Panc1 (cell line): ENCODE measurements at regions not wholly inside any gene's neighbourhood (a gene's known extent, or its start where the extent isn't known, plus 50 kb on each side); places are given as distances from the start of the nearest gene placed in this dataset.

Experiments used
- ATAC-seq: fragments of 200-7000 bp; cut with Tn5 transposase; 2 replicates; pipeline ENCODE4 v1.9.1; 2020; ENCODE audit warnings: mild to moderate bottlenecking, moderate library complexity
- BruUV-seq: library from RNA; stranded (reverse); fragments of 400-500 nt; replicated peaks from 2 replicates; lab custom pipeline; 2021; lab: Mats Ljungman, UMichigan
- CTCF ChIA-PET: fragments of 300-600 bp; sonication (Branson Sonifier 250); formaldehyde crosslinking; loops from one replicate; lab custom pipeline; 2022; ENCODE audit warnings: antibody characterized with exemption; lab: Charles Lee
- POLR2A ChIA-PET: fragments of 300-600 bp; sonication (Branson Sonifier 250); formaldehyde crosslinking; loops from one replicate; lab custom pipeline; 2022; ENCODE audit warnings: antibody characterized with exemption; lab: Charles Lee
- DNase-seq: peaks from one replicate; pipeline ENCODE4 v3.0.0-alpha.2; 2010; ENCODE audit warnings: low read depth, low spot score
- H3K27ac ChIP-seq: 2 replicates; pipeline ENCODE4 v1.5.1; 2011; ENCODE audit warnings: mild to moderate bottlenecking, low read length, inconsistent platforms
- H3K27me3 ChIP-seq: fragments of 200-500 bp; sonication (Bioruptor generic); 2 replicates; pipeline ENCODE4 v1.6.0; 2014; ENCODE audit warnings: low read length, inconsistent platforms; ENCODE audit not compliant: control insufficient read depth, insufficient read depth
- H3K36me3 ChIP-seq: fragments of 200-500 bp; sonication (Bioruptor generic); 2 replicates; pipeline ENCODE4 v1.5.1; 2014; ENCODE audit warnings: inconsistent platforms, mild to moderate bottlenecking, low read length, moderate library complexity; ENCODE audit not compliant: control insufficient read depth, insufficient read depth
- H3K4me1 ChIP-seq: 2 replicates; pipeline ENCODE4 v1.5.1; 2011; ENCODE audit warnings: inconsistent platforms, mild to moderate bottlenecking, low read length, moderate library complexity; ENCODE audit not compliant: control insufficient read depth, insufficient read depth
- H3K4me3 ChIP-seq, 2 experiments: 2 replicates each; pipeline ENCODE4 v1.5.1; 2011 to 2012; ENCODE audit warnings: low read depth in 2 of 2, low read length in 2 of 2, mild to moderate bottlenecking in 2 of 2, inconsistent platforms in 1 of 2, moderate library complexity in 1 of 2
- H3K9me3 ChIP-seq: fragments of 200-500 bp; sonication (Bioruptor generic); 2 replicates; pipeline ENCODE4 v1.5.1; 2014; ENCODE audit warnings: low read depth, mild to moderate bottlenecking, inconsistent platforms, low read length, moderate library complexity; ENCODE audit not compliant: control insufficient read depth, insufficient read depth
- POLR2AphosphoS5 ChIP-seq: IDR thresholded peaks from 2 replicates; pipeline ENCODE4 v1.6.1; 2012; ENCODE audit warnings: mild to moderate bottlenecking, low read depth, low read length, moderate library complexity
- SIN3A ChIP-seq: IDR thresholded peaks from 2 replicates; pipeline ENCODE4 v1.6.1; 2012; ENCODE audit warnings: low read depth, mild to moderate bottlenecking, low read length, moderate library complexity, borderline replicate concordance; ENCODE audit not compliant: insufficient read depth
- TCF7L2 ChIP-seq: IDR thresholded peaks from 2 replicates; pipeline ENCODE4 v1.6.1; 2011; ENCODE audit warnings: mild to moderate bottlenecking, low read depth, low read length, inconsistent platforms
- in situ Hi-C: cut with HindIII; loops from 2 replicates; pipeline ENCODE4 v1.10.0; 2016; ENCODE audit warnings: low sequenced_read_pairs, low pct_unique_long_range_greater_than_20kb
- intact Hi-C: fragments of 100-400 bp; cut with micrococcal nuclease; formaldehyde crosslinking; loops from one replicate; pipeline ENCODE4 v1.10.0; 2022; ENCODE audit not compliant: unreplicated experiment
- TF ChIP-seq, protein P1 (sequence below), 2 experiments: IDR thresholded peaks; 2 replicates each; pipeline ENCODE4 v1.6.1; 2011 to 2012; ENCODE audit warnings: low read depth in 2 of 2, control low read depth in 1 of 2, low read length in 1 of 2, mild to moderate bottlenecking in 1 of 2, moderate library complexity in 1 of 2; ENCODE audit not compliant: insufficient read depth in 1 of 2
- TF ChIP-seq, protein P2 (sequence below): fragments of 450-650 bp; IDR thresholded peaks from 2 replicates; pipeline ENCODE4 v1.5.1; 2017; ENCODE audit warnings: mild to moderate bottlenecking

DNA sequence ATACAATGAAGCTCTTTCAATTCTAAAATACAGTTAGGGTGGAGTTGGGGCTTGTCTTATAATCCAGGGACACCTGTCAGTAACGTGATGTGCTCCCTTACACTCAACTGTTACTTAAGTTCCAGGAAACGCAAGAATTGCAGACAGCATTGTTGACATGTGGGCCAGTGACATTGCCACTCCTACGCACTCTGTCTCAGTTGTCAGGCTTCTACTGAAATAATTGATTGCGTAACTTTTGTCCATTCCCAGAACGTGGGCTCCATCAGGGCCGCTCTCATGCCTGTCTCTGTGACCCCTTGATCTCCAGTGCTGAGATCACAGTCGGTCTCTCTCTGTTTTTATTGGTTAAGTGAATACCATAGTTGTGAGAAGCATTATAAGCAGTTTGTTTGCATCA lies 487.8 kb downstream of the GALR1 start:
- no peak overlapping the region for H3K4me3 ChIP-seq
- CTCF ChIA-PET, result no interaction called here
- H3K27me3 ChIP-seq, result peaks cover 14% of the 10 kb centered on the region
- no peaks in the 10 kb centered on the region for H3K36me3 ChIP-seq
- POLR2A ChIA-PET, result no interaction called here
- in situ Hi-C loops (no loop called here), intact Hi-C loops (no loop called here)
- BruUV-seq, result no TSS peak
- TF ChIP-seq POLR2AphosphoS5 (no peak), SIN3A (no peak), TCF7L2 (no peak)
- TF ChIP-seq, protein P1, sequence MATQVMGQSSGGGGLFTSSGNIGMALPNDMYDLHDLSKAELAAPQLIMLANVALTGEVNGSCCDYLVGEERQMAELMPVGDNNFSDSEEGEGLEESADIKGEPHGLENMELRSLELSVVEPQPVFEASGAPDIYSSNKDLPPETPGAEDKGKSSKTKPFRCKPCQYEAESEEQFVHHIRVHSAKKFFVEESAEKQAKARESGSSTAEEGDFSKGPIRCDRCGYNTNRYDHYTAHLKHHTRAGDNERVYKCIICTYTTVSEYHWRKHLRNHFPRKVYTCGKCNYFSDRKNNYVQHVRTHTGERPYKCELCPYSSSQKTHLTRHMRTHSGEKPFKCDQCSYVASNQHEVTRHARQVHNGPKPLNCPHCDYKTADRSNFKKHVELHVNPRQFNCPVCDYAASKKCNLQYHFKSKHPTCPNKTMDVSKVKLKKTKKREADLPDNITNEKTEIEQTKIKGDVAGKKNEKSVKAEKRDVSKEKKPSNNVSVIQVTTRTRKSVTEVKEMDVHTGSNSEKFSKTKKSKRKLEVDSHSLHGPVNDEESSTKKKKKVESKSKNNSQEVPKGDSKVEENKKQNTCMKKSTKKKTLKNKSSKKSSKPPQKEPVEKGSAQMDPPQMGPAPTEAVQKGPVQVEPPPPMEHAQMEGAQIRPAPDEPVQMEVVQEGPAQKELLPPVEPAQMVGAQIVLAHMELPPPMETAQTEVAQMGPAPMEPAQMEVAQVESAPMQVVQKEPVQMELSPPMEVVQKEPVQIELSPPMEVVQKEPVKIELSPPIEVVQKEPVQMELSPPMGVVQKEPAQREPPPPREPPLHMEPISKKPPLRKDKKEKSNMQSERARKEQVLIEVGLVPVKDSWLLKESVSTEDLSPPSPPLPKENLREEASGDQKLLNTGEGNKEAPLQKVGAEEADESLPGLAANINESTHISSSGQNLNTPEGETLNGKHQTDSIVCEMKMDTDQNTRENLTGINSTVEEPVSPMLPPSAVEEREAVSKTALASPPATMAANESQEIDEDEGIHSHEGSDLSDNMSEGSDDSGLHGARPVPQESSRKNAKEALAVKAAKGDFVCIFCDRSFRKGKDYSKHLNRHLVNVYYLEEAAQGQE (IDR thresholded peaks at IDR 0.05; ENCODE audit: insufficient read depth in 1 of 2, low read depth in 2 of 2, low read length in 1 of 2), result no peak
- TF ChIP-seq, protein P2, sequence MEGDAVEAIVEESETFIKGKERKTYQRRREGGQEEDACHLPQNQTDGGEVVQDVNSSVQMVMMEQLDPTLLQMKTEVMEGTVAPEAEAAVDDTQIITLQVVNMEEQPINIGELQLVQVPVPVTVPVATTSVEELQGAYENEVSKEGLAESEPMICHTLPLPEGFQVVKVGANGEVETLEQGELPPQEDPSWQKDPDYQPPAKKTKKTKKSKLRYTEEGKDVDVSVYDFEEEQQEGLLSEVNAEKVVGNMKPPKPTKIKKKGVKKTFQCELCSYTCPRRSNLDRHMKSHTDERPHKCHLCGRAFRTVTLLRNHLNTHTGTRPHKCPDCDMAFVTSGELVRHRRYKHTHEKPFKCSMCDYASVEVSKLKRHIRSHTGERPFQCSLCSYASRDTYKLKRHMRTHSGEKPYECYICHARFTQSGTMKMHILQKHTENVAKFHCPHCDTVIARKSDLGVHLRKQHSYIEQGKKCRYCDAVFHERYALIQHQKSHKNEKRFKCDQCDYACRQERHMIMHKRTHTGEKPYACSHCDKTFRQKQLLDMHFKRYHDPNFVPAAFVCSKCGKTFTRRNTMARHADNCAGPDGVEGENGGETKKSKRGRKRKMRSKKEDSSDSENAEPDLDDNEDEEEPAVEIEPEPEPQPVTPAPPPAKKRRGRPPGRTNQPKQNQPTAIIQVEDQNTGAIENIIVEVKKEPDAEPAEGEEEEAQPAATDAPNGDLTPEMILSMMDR, result no peak
- H3K9me3 ChIP-seq, result no peaks in the 10 kb centered on the region
- no peak overlapping the region for H3K27ac ChIP-seq
- no peak for DNase-seq
- no peaks in the 10 kb centered on the region for H3K4me1 ChIP-seq
- ATAC-seq, result no peak

DNA sequence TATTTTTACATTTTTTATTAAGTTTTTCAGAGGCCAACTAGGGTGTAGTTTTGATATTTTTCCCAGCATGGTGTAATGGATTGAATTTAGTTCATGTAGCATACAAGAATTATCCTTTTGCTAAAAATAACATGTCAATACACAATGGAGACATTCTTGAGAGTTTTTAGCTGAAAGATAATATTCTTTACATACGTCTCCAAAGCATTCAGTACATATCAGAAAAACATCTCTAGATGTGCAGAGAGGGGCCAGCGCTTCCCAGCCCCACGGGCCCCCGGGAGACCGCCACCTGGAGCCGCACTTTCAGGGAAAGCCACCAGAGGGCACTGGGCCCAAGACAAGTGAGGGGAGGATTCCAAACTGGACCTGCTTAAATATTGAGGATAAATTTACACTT lies 499.4 kb downstream of the GALR1 start:
- Histone ChIP-seq H3K4me3 (no peak overlapping the region), H3K9me3 (no peaks in the 10 kb centered on the region), H3K27me3 (peaks cover 13% of the 10 kb centered on the region), H3K36me3 (no peaks in the 10 kb centered on the region), H3K27ac (no peak overlapping the region), H3K4me1 (no peaks in the 10 kb centered on the region)
- in situ Hi-C loops (no loop called here), intact Hi-C loops (no loop called here)
- ChIA-PET POLR2A (no interaction called here), CTCF (interaction anchor here (0.6 to 0.9 kb wide), 3 partner anchors 95 to 725 kb away, joined by 3 read pairs; no protein-coding TSS in a partner anchor)
- BruUV-seq, result no TSS peak
- DNase-seq (no peak), ATAC-seq (peak; percentile 67; the same call in 1 of the 2 replicates)
- no peak for TF ChIP-seq POLR2AphosphoS5
- TF ChIP-seq, protein P2, result peak; percentile 92
